ENCODE measurements at regions not wholly inside any gene's neighbourhood (a gene's known extent, or its start where the extent isn't known, plus 50 kb on each side); places are given as distances from the start of the nearest gene placed in this dataset.
"Not testable (repeated sequence)": the region's sequence is repeated elsewhere in the genome, so short reads cannot be mapped to it uniquely, and the experiment has no call there.

- in situ Hi-C loops (cut with MboI; ENCODE audit: low sequenced_read_pairs in 4 of 4), result no loop called here
- Histone ChIP-seq H3K36me3 (no peaks in the 10 kb centered on the region), H3K4me1 (no peaks in the 10 kb centered on the region), H3K4me3 (no peak overlapping the region), H3K27ac (no peak overlapping the region), H3K27me3 (no peaks in the 10 kb centered on the region), H3K9me3 (no peaks in the 10 kb centered on the region)
- no peak for TF ChIP-seq POLR2A (IDR thresholded peaks at IDR 0.05)
- TF ChIP-seq, protein P1, sequence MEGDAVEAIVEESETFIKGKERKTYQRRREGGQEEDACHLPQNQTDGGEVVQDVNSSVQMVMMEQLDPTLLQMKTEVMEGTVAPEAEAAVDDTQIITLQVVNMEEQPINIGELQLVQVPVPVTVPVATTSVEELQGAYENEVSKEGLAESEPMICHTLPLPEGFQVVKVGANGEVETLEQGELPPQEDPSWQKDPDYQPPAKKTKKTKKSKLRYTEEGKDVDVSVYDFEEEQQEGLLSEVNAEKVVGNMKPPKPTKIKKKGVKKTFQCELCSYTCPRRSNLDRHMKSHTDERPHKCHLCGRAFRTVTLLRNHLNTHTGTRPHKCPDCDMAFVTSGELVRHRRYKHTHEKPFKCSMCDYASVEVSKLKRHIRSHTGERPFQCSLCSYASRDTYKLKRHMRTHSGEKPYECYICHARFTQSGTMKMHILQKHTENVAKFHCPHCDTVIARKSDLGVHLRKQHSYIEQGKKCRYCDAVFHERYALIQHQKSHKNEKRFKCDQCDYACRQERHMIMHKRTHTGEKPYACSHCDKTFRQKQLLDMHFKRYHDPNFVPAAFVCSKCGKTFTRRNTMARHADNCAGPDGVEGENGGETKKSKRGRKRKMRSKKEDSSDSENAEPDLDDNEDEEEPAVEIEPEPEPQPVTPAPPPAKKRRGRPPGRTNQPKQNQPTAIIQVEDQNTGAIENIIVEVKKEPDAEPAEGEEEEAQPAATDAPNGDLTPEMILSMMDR (IDR thresholded peaks at IDR 0.05 in 4 of 5, conservative IDR thresholded peaks at IDR 0.05 in 1 of 5), result no peak
- ATAC-seq (no peak), DNase-seq (no peak)
- intact Hi-C loops (cut with DNase I; ENCODE audit: low total_unique reads), result no loop called here
Measured at GRCh38 chr5:54378707-54379106, 68.3 kb upstream of the ARL15 start.

DNA sequence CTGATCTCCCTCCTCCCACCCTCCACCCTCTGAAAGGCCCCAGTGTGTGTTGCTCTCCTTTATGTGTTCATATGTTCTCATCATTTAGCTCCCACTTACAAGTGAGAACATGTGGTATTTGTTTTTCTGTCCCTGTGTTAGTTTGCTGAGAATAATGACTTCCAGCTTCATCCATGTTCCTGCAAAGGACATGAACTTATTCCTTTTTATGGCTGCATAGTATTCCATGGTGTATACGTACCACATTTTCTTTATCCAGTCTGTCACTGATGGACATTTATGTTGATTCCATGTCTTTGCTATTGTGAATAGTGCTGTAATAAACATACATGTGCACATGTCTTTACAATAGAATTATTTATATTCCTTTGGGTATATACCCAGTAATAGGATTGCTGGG is 67.0 kb upstream of the ARL15 start:
- intact Hi-C loops (cut with DNase I; ENCODE audit: low total_unique reads); H3K27ac ChIP-seq; H3K27me3 ChIP-seq; H3K4me3 ChIP-seq; H3K9me3 ChIP-seq; DNase-seq; ATAC-seq; H3K4me1 ChIP-seq; in situ Hi-C loops (cut with MboI; ENCODE audit: low sequenced_read_pairs in 4 of 4); H3K36me3 ChIP-seq: not testable (repeated sequence)

- H3K36me3 ChIP-seq, result no peaks in the 10 kb centered on the region
- H3K27me3 ChIP-seq, result no peaks in the 10 kb centered on the region
- no peak overlapping the region for H3K27ac ChIP-seq
- in situ Hi-C loops (cut with MboI; ENCODE audit: low sequenced_read_pairs in 4 of 4), result no loop called here
- no peak overlapping the region for H3K4me3 ChIP-seq
- TF ChIP-seq, protein P1 (IDR thresholded peaks at IDR 0.05 in 4 of 5, conservative IDR thresholded peaks at IDR 0.05 in 1 of 5), result no peak
- TF ChIP-seq POLR2A (IDR thresholded peaks at IDR 0.05), result no peak
- no peaks in the 10 kb centered on the region for H3K4me1 ChIP-seq
- ATAC-seq (no peak), DNase-seq (no peak)
- intact Hi-C loops (cut with DNase I; ENCODE audit: low total_unique reads), result no loop called here
- no peaks in the 10 kb centered on the region for H3K9me3 ChIP-seq
Measured at GRCh38 chr5:54370982-54371381, 60.6 kb upstream of the ARL15 start.

DNA sequence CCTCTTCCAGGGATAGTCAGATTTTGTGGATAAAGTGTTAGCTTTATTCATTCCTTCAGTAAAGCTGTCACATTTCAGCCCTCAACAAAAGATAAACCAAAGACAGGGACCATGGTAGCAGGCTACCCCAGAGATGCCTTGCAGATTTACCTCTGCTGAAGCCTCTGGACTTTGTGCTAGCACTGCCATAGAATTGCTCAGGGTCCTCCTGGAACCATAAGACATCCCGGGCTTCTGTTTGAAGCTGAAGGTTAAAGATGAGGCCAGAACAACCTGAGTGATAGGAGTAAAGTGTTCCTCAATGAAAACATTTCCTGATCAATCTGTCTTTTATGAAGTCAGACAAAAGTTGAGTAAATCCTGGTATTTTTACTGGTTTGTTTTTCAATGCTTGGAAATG is 57.5 kb upstream of the ARL15 start:
- Histone ChIP-seq H3K4me1 (no peaks in the 10 kb centered on the region), H3K9me3 (no peaks in the 10 kb centered on the region), H3K4me3 (no peak overlapping the region), H3K27ac (no peak overlapping the region), H3K36me3 (no peaks in the 10 kb centered on the region), H3K27me3 (no peaks in the 10 kb centered on the region)
- ATAC-seq (no peak), DNase-seq (no peak)
- intact Hi-C loops (cut with DNase I; ENCODE audit: low total_unique reads) (no loop called here), in situ Hi-C loops (cut with MboI; ENCODE audit: low sequenced_read_pairs in 4 of 4) (no loop called here)
- TF ChIP-seq POLR2A (IDR thresholded peaks at IDR 0.05), result no peak
- TF ChIP-seq, protein P1 (IDR thresholded peaks at IDR 0.05 in 4 of 5, conservative IDR thresholded peaks at IDR 0.05 in 1 of 5), result no peak

GRCh38 chr5:54366707-54367106 is 56.3 kb upstream of the ARL15 start:
- intact Hi-C loops (cut with DNase I; ENCODE audit: low total_unique reads) (no loop called here), in situ Hi-C loops (cut with MboI; ENCODE audit: low sequenced_read_pairs in 4 of 4) (no loop called here)
- Histone ChIP-seq H3K9me3 (no peaks in the 10 kb centered on the region), H3K4me3 (no peak overlapping the region), H3K27ac (no peak overlapping the region), H3K4me1 (no peaks in the 10 kb centered on the region), H3K27me3 (no peaks in the 10 kb centered on the region), H3K36me3 (no peaks in the 10 kb centered on the region)
- no peak for TF ChIP-seq POLR2A (IDR thresholded peaks at IDR 0.05)
- TF ChIP-seq, protein P1 (IDR thresholded peaks at IDR 0.05 in 4 of 5, conservative IDR thresholded peaks at IDR 0.05 in 1 of 5), result no peak
- no peak for ATAC-seq
- no peak for DNase-seq

Measured in gastrocnemius medialis (tissue), 4 donors.